A673 (cell line): ENCODE measurements at regions not wholly inside any gene's neighbourhood (a gene's known extent, or its start where the extent isn't known, plus 50 kb on each side); places are given as distances from the start of the nearest gene placed in this dataset.

Source experiments
- CTCF ChIP-seq: fragments of 300-800, 200-600 bp; sonication (generic); conservative IDR thresholded peaks from 2 replicates; pipeline ENCODE4 v1.5.1; 2017; ENCODE audit warnings: low read depth, mild to moderate bottlenecking, antibody characterized with exemption, low read length, moderate library complexity, mixed read lengths
- EZH2 ChIP-seq: fragments of 200-600 bp; sonication (generic); IDR thresholded peaks from 2 replicates; pipeline ENCODE4 v1.6.1; 2017; ENCODE audit warnings: borderline replicate concordance, low read depth, mild to moderate bottlenecking, mixed read lengths, antibody characterized with exemption, low read length; ENCODE audit not compliant: poor library complexity, severe bottlenecking

- TF ChIP-seq CTCF (no peak), EZH2 (no peak)
These were observed 656.1 kb downstream of the ZWINT start for GRCh38 chr10:55704950-55705349.
